ENCODE measurements at regions not wholly inside any gene's neighbourhood (a gene's known extent, or its start where the extent isn't known, plus 50 kb on each side); places are given as distances from the start of the nearest gene placed in this dataset.
"Not testable (repeated sequence)": the region's sequence is repeated elsewhere in the genome, so short reads cannot be mapped to it uniquely, and the experiment has no call there.

DNA sequence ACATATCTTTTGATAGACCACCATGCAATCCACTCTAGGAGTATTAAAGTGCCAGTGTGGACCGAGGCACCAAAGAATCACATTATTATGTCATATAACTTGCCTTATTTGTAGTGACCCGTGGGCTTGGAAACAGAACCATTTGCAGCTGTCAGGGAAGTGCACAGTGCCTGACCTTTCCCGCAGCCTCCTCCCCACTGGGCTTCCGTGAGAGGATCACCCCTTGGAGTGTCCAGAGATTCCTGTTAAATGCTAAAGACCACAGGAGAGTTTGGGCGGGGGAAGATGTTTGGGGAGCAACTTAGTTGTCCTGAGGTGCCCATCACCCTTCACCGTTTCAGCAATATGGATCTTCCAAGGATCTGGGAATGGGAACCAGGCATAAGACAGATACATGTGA is 84.4 kb downstream of the POTEB3 start:
- not testable (repeated sequence) for TF ChIP-seq KLF1 (tag by site-specific recombination; IDR thresholded peaks at IDR 0.05); ZNF140 (tag by site-specific recombination; IDR thresholded peaks at IDR 0.05); PRDM2 (tag by site-specific recombination; IDR thresholded peaks at IDR 0.05; ENCODE audit: borderline replicate concordance); ZNF174 (tag by site-specific recombination; IDR thresholded peaks at IDR 0.05); ZNF155 (tag by site-specific recombination; IDR thresholded peaks at IDR 0.05); KLF16 (tag by site-specific recombination; IDR thresholded peaks at IDR 0.05); IKZF3 (tag by site-specific recombination; IDR thresholded peaks at IDR 0.05); ZNF426 (tag by site-specific recombination; IDR thresholded peaks at IDR 0.05)
- TF ChIP-seq, protein P1, sequence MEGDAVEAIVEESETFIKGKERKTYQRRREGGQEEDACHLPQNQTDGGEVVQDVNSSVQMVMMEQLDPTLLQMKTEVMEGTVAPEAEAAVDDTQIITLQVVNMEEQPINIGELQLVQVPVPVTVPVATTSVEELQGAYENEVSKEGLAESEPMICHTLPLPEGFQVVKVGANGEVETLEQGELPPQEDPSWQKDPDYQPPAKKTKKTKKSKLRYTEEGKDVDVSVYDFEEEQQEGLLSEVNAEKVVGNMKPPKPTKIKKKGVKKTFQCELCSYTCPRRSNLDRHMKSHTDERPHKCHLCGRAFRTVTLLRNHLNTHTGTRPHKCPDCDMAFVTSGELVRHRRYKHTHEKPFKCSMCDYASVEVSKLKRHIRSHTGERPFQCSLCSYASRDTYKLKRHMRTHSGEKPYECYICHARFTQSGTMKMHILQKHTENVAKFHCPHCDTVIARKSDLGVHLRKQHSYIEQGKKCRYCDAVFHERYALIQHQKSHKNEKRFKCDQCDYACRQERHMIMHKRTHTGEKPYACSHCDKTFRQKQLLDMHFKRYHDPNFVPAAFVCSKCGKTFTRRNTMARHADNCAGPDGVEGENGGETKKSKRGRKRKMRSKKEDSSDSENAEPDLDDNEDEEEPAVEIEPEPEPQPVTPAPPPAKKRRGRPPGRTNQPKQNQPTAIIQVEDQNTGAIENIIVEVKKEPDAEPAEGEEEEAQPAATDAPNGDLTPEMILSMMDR (tag by site-specific recombination; IDR thresholded peaks at IDR 0.05): not testable (repeated sequence)

Data from HEK293 (cell line).